ENCODE measurements at regions not wholly inside any gene's neighbourhood (a gene's known extent, or its start where the extent isn't known, plus 50 kb on each side); places are given as distances from the start of the nearest gene placed in this dataset.

DNA sequence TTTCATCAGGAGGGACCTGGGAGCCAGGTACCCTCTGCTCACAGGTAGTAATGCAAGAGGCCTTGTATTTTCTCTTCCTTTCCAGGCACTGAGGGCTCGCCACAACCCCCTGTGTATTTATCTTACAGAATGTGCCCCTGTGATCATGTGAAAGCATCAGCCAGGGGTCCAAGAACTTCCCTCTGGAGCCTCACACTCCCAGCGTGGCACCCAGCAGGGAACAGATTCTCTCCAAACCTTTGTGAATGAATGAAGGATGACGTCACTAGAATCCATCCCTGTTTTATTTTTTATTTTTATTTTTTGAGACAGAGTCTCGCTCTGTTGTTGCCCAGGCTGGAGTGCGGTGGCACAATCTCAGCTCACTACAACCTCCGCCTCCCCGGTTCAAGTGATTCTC is 107.3 kb upstream of the IER5L start:
- no peak for DNase-seq (ENCODE audit: low read depth, low spot score)
- ChIA-PET POLR2A (no interaction called here), RAD21 (ENCODE audit: low non-redundant PET in 1 of 2, low total read pairs in 2 of 2, uncharacterized antibody in 2 of 2, unreplicated experiment in 2 of 2) (no interaction called here)

DNA sequence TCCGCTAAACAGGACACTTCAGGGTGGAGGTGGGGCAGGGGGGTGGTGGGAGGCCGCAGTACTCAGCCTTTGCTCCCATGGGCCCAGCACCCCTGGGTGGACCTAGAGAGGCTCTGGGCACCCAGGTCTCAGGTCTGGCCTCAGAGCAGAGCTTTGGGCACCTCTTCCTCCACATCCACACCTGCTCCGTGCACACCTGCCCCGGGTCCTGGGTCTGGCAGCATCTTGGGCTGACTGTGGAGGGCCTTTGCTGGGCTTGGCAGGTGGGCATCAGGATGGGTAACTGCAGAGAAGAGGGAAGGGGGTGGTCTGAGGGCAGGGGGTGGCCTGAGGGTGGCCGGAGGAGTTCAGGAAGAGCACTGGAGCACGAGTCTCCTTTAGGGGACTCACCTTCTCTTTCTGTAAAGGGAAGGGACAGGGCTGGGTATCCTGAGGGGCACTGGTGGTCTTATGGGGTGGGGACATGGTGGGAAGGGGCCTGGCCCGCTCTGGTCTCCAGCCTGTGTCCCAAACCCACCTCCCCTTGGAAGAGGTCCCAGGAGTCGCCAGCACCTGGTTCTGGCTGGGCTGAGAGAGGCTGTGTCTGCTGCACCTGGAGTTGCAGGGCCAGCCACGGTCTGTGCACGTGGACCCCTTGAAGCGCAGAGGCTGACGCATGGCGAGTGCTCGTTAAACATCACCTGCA is 106.7 kb upstream of the IER5L start:
- Histone ChIP-seq H3K4me1 (ENCODE audit: control insufficient read depth in 1 of 2, insufficient read depth in 2 of 2, low read length in 2 of 2) (peaks cover 0 to 4% of the 10 kb centered on the region in 2 experiments; a peak in 1 of 4 replicates), H3K4me3 (replicated peaks in 1 of 2; ENCODE audit: low read depth in 1 of 2, low read length in 2 of 2) (no peak overlapping the region), H3K27ac (ENCODE audit: low read depth, low read length) (no peak overlapping the region), H3K36me3 (ENCODE audit: control insufficient read depth in 1 of 2, insufficient read depth in 2 of 2, low read length in 2 of 2) (no peaks in the 10 kb centered on the region), H3K9ac (ENCODE audit: low read length) (no peak overlapping the region), H3K9me3 (ENCODE audit: control insufficient read depth in 1 of 2, insufficient read depth in 1 of 2, low read depth in 1 of 2, low read length in 2 of 2) (no peaks in the 10 kb centered on the region), H3K4me2 (ENCODE audit: low read length) (no peak overlapping the region), H3K79me2 (ENCODE audit: insufficient read depth, low read length) (no peaks in the 10 kb centered on the region), H3K9me2 (ENCODE audit: insufficient read depth) (no peaks in the 10 kb centered on the region), H4K20me1 (ENCODE audit: insufficient read depth) (no peaks in the 10 kb centered on the region), H3K27me3 (ENCODE audit: insufficient read depth, low read length) (no peaks in the 10 kb centered on the region), H2AFZ (ENCODE audit: low read depth, low read length, poor library complexity, severe bottlenecking) (no peak overlapping the region)
- ChIA-PET POLR2A (no interaction called here), CTCF (no interaction called here), RAD21 (ENCODE audit: low non-redundant PET in 1 of 2, low total read pairs in 2 of 2, uncharacterized antibody in 2 of 2, unreplicated experiment in 2 of 2) (no interaction called here)
- intact Hi-C loops (cut with micrococcal nuclease), result no loop called here
- no peak for ATAC-seq
- BruUV-seq (replicated peaks), result no TSS peak
- DNase-seq (ENCODE audit: low read depth, low spot score), result no peak
- no peak for TF ChIP-seq ZNF274 (IDR thresholded peaks at IDR 0.05; ENCODE audit: low read depth, low read length)
- TF ChIP-seq FOSL1 (IDR thresholded peaks at IDR 0.05; ENCODE audit: low read depth), result no peak
- TF ChIP-seq, protein P1, sequence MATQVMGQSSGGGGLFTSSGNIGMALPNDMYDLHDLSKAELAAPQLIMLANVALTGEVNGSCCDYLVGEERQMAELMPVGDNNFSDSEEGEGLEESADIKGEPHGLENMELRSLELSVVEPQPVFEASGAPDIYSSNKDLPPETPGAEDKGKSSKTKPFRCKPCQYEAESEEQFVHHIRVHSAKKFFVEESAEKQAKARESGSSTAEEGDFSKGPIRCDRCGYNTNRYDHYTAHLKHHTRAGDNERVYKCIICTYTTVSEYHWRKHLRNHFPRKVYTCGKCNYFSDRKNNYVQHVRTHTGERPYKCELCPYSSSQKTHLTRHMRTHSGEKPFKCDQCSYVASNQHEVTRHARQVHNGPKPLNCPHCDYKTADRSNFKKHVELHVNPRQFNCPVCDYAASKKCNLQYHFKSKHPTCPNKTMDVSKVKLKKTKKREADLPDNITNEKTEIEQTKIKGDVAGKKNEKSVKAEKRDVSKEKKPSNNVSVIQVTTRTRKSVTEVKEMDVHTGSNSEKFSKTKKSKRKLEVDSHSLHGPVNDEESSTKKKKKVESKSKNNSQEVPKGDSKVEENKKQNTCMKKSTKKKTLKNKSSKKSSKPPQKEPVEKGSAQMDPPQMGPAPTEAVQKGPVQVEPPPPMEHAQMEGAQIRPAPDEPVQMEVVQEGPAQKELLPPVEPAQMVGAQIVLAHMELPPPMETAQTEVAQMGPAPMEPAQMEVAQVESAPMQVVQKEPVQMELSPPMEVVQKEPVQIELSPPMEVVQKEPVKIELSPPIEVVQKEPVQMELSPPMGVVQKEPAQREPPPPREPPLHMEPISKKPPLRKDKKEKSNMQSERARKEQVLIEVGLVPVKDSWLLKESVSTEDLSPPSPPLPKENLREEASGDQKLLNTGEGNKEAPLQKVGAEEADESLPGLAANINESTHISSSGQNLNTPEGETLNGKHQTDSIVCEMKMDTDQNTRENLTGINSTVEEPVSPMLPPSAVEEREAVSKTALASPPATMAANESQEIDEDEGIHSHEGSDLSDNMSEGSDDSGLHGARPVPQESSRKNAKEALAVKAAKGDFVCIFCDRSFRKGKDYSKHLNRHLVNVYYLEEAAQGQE (IDR thresholded peaks at IDR 0.05; ENCODE audit: low read depth), result no peak
- no peak for TF ChIP-seq RAD21 (IDR thresholded peaks at IDR 0.05; ENCODE audit: low read depth)
- TF ChIP-seq MAX (IDR thresholded peaks at IDR 0.05), result no peak
- no peak for TF ChIP-seq POLR2A (IDR thresholded peaks at IDR 0.05; ENCODE audit: borderline replicate concordance, extremely low read depth, insufficient read depth, insufficient read length)
- no peak for TF ChIP-seq SIN3A (IDR thresholded peaks at IDR 0.05; ENCODE audit: low read depth)
- no peak for TF ChIP-seq EZH2 (IDR thresholded peaks at IDR 0.05)
- no peak for TF ChIP-seq SRF (IDR thresholded peaks at IDR 0.05; ENCODE audit: low read depth)
- TF ChIP-seq ZFX (IDR thresholded peaks at IDR 0.05), result no peak
- no peak for TF ChIP-seq TCF7L2 (IDR thresholded peaks at IDR 0.05; ENCODE audit: borderline replicate concordance, extremely low read depth, insufficient read depth, insufficient read length)
- TF ChIP-seq EGR1 (IDR thresholded peaks at IDR 0.05; ENCODE audit: low read depth), result no peak

More for the DNA sequence above, 107.3 kb upstream of the IER5L start:
- no peaks in the 10 kb centered on the region for H3K36me3 ChIP-seq (ENCODE audit: control insufficient read depth in 1 of 2, insufficient read depth in 2 of 2, low read length in 2 of 2)
- ATAC-seq, result no peak
- no peak overlapping the region for H3K27ac ChIP-seq (ENCODE audit: low read depth, low read length)
- no TSS peak for BruUV-seq (replicated peaks)
- H3K4me2 ChIP-seq (ENCODE audit: low read length), result no peak overlapping the region
- no peaks in the 10 kb centered on the region for H3K27me3 ChIP-seq (ENCODE audit: insufficient read depth, low read length)
- no peaks in the 10 kb centered on the region for H3K79me2 ChIP-seq (ENCODE audit: insufficient read depth, low read length)
- peaks cover 0 to 4% of the 10 kb centered on the region in 2 experiments; a peak in 1 of 4 replicates for H3K4me1 ChIP-seq (ENCODE audit: control insufficient read depth in 1 of 2, insufficient read depth in 2 of 2, low read length in 2 of 2)
- H3K9me3 ChIP-seq (ENCODE audit: control insufficient read depth in 1 of 2, insufficient read depth in 1 of 2, low read depth in 1 of 2, low read length in 2 of 2), result no peaks in the 10 kb centered on the region
- TF ChIP-seq, protein P2, sequence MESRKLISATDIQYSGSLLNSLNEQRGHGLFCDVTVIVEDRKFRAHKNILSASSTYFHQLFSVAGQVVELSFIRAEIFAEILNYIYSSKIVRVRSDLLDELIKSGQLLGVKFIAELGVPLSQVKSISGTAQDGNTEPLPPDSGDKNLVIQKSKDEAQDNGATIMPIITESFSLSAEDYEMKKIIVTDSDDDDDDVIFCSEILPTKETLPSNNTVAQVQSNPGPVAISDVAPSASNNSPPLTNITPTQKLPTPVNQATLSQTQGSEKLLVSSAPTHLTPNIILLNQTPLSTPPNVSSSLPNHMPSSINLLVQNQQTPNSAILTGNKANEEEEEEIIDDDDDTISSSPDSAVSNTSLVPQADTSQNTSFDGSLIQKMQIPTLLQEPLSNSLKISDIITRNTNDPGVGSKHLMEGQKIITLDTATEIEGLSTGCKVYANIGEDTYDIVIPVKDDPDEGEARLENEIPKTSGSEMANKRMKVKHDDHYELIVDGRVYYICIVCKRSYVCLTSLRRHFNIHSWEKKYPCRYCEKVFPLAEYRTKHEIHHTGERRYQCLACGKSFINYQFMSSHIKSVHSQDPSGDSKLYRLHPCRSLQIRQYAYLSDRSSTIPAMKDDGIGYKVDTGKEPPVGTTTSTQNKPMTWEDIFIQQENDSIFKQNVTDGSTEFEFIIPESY (IDR thresholded peaks at IDR 0.05; ENCODE audit: extremely low read depth, insufficient replicate concordance, low read length), result no peak
- TF ChIP-seq ZFX (IDR thresholded peaks at IDR 0.05) (no peak), TCF7L2 (IDR thresholded peaks at IDR 0.05; ENCODE audit: borderline replicate concordance, extremely low read depth, insufficient read depth, insufficient read length) (no peak), EGR1 (IDR thresholded peaks at IDR 0.05; ENCODE audit: low read depth) (no peak), CEBPB (IDR thresholded peaks at IDR 0.05; ENCODE audit: low read depth) (no peak), POLR2A (IDR thresholded peaks at IDR 0.05; ENCODE audit: borderline replicate concordance, extremely low read depth, insufficient read depth, insufficient read length) (no peak), CBX3 (IDR thresholded peaks at IDR 0.05; ENCODE audit: low read depth) (no peak)
- intact Hi-C loops (cut with micrococcal nuclease), result no loop called here
- H2AFZ ChIP-seq (ENCODE audit: low read depth, low read length, poor library complexity, severe bottlenecking), result no peak overlapping the region
- no peaks in the 10 kb centered on the region for H4K20me1 ChIP-seq (ENCODE audit: insufficient read depth)
- no peaks in the 10 kb centered on the region for H3K9me2 ChIP-seq (ENCODE audit: insufficient read depth)
- H3K9ac ChIP-seq (ENCODE audit: low read length), result no peak overlapping the region
- no peak overlapping the region for H3K4me3 ChIP-seq (replicated peaks in 1 of 2; ENCODE audit: low read depth in 1 of 2, low read length in 2 of 2)
- CTCF ChIA-PET, result no interaction called here
